ENCODE measurements at regions not wholly inside any gene's neighbourhood (a gene's known extent, or its start where the extent isn't known, plus 50 kb on each side); places are given as distances from the start of the nearest gene placed in this dataset.

DNA sequence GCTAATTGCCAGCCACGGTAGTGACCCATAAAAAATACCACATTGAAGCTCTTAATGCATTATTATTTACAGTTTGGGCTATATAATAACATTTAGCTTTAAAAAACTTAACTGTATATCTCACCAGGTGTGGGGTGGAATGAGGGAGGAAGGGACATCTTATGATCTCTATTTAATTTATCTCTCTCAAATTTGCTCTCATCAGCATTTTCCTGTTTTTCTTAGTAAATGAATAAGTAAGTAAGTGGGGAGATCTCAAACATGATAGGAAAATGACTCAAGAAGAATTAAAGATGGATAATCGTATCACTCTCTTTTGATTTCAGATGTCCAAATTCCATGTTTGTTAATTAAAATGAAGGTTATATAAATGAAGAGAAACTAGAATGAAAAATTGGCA lies 200.7 kb upstream of the NR3C2 start (continued):
- TF ChIP-seq, protein P1, sequence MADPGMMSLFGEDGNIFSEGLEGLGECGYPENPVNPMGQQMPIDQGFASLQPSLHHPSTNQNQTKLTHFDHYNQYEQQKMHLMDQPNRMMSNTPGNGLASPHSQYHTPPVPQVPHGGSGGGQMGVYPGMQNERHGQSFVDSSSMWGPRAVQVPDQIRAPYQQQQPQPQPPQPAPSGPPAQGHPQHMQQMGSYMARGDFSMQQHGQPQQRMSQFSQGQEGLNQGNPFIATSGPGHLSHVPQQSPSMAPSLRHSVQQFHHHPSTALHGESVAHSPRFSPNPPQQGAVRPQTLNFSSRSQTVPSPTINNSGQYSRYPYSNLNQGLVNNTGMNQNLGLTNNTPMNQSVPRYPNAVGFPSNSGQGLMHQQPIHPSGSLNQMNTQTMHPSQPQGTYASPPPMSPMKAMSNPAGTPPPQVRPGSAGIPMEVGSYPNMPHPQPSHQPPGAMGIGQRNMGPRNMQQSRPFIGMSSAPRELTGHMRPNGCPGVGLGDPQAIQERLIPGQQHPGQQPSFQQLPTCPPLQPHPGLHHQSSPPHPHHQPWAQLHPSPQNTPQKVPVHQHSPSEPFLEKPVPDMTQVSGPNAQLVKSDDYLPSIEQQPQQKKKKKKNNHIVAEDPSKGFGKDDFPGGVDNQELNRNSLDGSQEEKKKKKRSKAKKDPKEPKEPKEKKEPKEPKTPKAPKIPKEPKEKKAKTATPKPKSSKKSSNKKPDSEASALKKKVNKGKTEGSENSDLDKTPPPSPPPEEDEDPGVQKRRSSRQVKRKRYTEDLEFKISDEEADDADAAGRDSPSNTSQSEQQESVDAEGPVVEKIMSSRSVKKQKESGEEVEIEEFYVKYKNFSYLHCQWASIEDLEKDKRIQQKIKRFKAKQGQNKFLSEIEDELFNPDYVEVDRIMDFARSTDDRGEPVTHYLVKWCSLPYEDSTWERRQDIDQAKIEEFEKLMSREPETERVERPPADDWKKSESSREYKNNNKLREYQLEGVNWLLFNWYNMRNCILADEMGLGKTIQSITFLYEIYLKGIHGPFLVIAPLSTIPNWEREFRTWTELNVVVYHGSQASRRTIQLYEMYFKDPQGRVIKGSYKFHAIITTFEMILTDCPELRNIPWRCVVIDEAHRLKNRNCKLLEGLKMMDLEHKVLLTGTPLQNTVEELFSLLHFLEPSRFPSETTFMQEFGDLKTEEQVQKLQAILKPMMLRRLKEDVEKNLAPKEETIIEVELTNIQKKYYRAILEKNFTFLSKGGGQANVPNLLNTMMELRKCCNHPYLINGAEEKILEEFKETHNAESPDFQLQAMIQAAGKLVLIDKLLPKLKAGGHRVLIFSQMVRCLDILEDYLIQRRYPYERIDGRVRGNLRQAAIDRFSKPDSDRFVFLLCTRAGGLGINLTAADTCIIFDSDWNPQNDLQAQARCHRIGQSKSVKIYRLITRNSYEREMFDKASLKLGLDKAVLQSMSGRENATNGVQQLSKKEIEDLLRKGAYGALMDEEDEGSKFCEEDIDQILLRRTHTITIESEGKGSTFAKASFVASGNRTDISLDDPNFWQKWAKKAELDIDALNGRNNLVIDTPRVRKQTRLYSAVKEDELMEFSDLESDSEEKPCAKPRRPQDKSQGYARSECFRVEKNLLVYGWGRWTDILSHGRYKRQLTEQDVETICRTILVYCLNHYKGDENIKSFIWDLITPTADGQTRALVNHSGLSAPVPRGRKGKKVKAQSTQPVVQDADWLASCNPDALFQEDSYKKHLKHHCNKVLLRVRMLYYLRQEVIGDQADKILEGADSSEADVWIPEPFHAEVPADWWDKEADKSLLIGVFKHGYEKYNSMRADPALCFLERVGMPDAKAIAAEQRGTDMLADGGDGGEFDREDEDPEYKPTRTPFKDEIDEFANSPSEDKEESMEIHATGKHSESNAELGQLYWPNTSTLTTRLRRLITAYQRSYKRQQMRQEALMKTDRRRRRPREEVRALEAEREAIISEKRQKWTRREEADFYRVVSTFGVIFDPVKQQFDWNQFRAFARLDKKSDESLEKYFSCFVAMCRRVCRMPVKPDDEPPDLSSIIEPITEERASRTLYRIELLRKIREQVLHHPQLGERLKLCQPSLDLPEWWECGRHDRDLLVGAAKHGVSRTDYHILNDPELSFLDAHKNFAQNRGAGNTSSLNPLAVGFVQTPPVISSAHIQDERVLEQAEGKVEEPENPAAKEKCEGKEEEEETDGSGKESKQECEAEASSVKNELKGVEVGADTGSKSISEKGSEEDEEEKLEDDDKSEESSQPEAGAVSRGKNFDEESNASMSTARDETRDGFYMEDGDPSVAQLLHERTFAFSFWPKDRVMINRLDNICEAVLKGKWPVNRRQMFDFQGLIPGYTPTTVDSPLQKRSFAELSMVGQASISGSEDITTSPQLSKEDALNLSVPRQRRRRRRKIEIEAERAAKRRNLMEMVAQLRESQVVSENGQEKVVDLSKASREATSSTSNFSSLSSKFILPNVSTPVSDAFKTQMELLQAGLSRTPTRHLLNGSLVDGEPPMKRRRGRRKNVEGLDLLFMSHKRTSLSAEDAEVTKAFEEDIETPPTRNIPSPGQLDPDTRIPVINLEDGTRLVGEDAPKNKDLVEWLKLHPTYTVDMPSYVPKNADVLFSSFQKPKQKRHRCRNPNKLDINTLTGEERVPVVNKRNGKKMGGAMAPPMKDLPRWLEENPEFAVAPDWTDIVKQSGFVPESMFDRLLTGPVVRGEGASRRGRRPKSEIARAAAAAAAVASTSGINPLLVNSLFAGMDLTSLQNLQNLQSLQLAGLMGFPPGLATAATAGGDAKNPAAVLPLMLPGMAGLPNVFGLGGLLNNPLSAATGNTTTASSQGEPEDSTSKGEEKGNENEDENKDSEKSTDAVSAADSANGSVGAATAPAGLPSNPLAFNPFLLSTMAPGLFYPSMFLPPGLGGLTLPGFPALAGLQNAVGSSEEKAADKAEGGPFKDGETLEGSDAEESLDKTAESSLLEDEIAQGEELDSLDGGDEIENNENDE (IDR thresholded peaks at IDR 0.05; ENCODE audit: insufficient replicate concordance, low read length) = no peak
- TF ChIP-seq SIRT6 (IDR thresholded peaks at IDR 0.05; ENCODE audit: low read length) (no peak), FOSL1 (IDR thresholded peaks at IDR 0.05; ENCODE audit: insufficient read depth, low read depth, low read length) (no peak), PHF8 (conservative IDR thresholded peaks at IDR 0.05; ENCODE audit: low read depth, low read length) (no peak), CHD2 (IDR thresholded peaks at IDR 0.05; ENCODE audit: low read length) (no peak), ASH2L (IDR thresholded peaks at IDR 0.05; ENCODE audit: low read length) (no peak), SAP30 (IDR thresholded peaks at IDR 0.05; ENCODE audit: insufficient read depth, insufficient replicate concordance, low read length) (no peak), TAF1 (IDR thresholded peaks at IDR 0.05; ENCODE audit: low read depth, low read length) (no peak)

Data from H1 (cell line).